Left renal pelvis (tissue), 4 donors: ENCODE measurements at regions not wholly inside any gene's neighbourhood (a gene's known extent, or its start where the extent isn't known, plus 50 kb on each side); places are given as distances from the start of the nearest gene placed in this dataset.
"Not testable (repeated sequence)": the region's sequence is repeated elsewhere in the genome, so short reads cannot be mapped to it uniquely, and the experiment has no call there.

Source experiments
- DNase-seq, 4 donors: peaks; one replicate each; pipeline ENCODE4 v3.0.0-alpha.2; 2013; ENCODE audit warnings: low read depth in 4 of 4, low spot score in 3 of 4

DNA sequence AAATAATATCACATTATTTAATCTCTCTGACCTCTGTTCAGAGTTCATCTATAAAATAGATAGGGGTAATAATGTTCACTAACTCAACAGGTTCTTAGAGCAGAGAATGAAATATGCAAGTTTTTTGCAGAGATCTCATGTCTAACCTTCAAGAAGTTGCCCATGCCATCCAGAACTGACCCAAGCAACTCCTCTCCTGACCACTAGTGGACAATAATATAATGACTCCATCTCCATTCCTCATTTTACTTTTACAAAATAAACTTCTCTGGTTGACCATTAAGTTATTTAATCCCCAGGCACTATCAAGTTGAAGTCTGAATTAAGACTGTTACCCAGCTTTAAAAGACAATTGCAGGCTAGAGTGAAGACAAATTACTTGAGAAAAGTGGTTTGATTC lies 382.6 kb downstream of the KCNA4 start:
- DNase-seq = no peak

DNA sequence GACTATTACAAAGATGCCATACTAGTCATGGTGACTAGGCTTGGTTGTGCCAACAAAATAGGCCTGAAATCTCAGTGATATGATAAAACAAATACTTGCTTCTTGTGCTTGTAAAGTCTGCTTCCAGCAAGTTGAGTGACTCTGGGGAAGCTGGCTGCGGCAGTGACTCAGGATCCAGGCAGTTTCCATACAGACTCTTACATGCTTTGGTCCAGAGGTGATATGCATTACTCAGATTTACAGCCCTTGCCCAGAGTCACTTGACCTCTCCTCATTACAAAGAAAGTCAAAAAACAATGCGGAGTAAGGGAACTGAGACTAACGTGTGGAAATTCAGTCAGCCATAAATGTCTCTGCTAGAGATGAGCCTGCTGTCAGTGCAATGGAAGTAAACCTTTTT lies 387.5 kb downstream of the KCNA4 start:
- DNase-seq = no peak

DNA sequence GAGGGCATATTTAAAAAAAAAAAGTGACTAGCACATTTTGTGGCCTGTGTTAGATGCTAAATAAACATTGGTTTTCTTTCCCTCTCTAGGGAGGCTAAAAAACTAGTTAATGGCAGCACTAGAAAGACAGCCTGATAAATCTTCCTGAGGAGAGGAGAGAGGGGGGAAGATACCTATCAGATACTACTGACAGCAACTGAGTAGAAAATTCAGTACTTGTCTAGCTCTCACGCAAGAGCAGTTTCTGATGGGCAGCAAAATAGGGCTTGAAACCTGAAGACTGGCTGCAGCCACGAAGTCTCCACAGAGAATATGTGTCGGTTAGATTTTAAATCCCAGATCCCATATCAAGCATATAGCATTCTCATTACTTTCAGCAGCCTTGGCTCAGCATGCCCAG lies 388.2 kb downstream of the KCNA4 start:
- peak in 1 of 4 donors; percentile 18 for DNase-seq

DNA sequence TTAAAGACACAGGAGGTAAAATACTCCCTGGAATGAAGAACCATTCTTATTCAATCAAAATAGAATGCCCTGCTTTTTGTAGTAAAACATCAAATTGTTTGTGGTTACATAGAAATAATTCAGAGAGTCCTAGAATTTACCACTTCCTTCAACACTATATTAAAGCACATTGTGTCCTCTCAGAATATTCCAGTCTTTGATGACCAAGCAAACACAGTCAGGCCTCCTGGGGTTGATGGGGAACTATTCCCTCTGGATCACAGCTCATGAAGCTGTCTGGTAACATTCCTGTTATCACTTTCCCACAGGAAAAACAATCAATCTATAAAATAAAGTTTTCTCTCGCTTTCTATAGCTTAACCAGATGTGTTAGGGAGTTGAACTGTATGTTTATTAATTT lies 389.3 kb downstream of the KCNA4 start:
- DNase-seq = no peak

DNA sequence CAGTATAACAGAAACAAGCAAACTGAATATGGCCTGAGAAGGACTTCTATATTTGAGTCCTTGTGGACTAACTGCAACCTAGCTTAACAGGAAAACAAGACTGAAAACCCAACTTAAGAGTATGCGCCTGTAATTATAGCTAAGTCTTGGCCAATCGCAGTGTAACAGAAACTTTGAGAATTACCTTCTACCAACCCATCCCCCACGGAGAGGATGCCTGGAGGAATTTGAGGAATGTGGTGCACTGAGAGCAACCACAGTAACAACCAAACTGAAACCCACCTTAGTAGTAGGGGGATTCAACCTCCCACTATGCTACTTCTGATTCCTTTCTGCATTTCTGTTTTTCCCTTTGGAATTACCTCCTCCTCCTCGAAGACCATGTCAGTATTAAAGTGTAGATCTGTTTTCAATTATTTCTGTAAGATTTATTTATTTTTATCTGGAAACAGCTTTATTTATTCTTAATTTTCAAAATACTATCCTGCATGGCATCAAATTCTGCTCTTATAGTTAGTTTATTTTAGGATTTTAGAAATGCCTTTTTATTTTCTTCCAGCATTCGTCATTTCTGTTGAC lies 393.6 kb downstream of the KCNA4 start:
- DNase-seq = no peak

DNA sequence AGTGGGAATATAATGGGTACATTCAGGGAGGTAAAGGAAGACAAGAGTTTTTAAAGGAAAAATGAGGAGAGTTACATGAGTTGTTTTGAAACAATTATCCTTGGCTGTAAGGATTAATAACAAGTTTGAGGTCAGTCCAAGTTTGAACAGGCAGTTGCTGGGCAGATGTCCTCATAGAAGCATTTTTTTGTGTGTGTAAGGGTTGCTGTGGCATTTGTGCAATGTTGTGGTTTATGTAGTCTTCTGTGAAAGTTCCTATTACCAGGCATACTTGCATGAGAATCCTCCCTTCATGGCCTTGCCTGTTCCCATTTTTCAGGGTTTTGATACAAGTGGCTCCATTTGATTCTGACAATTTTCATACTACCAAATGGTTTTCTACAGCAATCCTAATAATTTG lies 400.2 kb downstream of the KCNA4 start:
- no peak for DNase-seq

DNA sequence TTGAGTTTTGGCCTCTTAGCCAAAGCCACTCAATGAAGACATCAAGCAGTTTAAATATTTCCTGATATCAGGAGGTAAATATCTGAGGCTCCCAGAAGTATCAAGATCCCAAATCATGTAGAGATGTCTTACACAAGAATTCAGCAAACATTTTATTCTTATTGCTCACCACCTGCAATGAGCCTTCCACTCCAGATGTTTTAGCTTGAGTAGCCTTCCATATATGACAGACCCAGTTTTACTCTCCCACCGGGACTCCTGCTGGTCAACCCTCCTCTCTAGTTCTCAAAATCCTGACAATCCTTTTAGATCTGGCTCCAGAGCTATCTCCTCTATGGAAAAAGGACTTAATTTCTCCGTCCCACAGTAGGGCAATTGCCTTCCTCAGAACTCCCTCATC lies 404.4 kb downstream of the KCNA4 start:
- DNase-seq = no peak

DNA sequence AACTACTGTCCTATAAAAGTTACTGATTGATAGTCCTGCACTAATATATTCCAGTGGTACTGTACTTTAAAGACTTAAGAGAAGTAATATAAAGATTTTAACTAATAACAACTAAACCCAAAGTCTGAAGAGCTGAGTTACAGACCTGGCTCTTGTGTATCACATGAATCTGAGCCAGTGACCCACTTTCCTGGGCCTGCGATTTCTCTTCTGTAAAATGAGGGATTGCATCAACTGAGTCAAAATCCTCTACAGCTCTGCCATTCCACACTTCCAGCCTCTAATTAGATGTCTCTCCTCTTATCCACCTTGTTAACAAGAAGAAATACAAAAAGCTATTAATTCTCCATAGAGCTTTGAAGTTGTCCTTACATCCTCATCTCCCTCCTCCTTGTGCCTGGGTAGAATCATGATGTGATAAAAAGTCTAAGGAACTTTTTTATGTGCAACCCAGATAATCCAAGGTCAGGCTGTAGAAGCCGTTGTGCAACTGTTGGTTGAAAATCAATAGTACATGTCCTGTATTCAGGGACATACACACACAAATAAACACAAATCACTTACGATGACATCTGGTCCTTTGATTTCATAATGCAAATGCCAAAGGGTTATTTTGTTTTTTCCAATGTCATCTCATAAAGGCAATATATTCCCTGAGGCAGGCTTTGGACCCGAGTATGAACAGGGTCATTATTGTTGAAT lies 410.3 kb downstream of the KCNA4 start:
- DNase-seq = no peak

DNA sequence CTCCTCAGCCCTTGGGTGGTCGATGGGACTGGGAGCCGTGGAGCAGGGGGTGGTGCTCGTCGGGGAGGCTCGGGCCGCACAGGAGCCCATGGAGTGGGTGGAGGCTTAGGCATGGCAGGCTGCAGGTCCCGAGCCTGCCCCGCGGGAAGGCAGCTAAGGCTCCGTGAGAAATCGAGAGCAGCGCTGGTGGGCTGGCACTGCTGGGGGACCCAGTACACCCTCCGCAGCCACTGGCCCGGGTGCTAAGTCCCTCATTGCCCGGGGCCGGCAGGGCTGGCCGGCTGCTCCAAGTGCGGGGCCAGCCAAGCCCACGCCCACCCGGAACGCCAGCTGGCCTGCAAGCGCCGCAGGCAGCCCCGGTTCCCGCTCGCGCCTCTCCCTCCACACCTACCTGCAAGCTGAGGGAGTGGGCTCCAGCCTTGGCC lies 416.7 kb downstream of the KCNA4 start:
- not testable (repeated sequence) for DNase-seq

DNA sequence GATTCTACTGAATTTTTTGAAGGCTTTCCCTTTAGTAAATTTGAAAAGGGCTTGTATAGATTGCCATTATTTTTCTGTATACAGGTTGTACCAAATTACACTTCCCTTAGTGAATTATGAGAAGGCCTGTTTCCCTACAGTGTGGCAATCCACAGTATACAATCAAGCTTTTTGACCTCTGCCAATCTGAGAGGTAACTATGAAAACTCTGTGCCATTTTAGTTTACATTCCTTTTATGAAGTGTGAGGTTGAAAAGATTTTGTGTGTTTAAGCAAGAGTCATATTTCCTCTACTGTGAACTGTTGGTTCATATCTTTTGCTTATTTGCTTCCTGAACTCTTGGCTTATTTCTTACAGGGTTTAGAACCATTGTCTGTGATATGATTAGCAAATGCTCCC lies 432.5 kb downstream of the KCNA4 start:
- DNase-seq = no peak

DNA sequence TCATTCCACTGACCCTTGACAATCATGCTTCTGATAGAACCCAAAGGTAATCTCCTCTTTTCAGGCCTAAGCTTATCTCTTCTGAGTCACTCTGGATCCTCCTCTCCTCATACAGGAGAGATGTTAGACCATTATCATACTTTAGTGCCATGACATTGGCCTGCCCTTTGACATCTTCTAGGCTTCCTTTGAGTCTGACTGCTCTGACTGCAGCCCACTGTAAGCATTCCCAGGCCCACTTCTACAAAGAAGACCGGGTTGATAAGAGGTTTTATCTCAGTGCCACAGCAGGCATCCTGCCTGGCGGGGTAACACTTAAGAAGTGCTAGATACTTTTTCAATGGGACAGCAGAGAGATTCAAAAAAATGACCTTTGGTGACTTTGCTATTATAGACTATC lies 438.0 kb downstream of the KCNA4 start:
- no peak for DNase-seq

DNA sequence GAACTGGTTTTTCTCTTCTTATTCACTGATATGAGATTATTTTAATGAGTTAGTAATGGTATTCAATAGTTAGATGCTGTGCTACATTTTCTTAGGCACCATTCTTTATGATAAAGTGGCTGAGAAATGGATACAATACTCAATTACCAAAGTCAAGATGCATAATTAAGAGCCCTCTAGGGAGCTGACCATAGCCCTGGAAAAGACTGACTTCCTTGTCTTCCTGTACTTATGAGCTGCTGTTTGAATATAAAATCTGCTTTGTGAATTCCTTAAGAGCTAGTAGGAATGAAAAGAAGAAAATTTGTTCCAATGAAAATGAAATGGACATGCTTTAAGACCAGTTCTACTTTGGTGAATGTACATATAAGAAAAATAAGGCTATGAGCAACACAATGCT lies 452.3 kb downstream of the KCNA4 start:
- no peak for DNase-seq

DNA sequence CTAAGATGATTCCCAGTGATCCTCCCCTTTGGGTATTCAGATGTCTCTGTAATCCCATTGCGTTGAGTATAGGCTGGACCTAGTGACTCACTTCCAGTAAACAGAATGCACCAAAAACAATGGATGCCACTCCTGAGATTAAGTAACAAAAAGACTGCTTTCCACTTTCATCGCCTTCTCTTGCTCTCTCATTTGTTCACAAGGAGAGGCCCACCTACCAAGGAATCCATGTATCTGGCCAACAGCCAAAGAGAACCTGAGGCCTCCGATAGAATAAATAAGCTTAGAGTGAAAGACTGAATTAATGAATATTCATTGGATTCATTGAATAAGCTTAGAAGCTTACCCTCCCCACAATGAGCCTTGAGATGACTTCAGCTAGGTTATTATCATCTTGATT lies 454.6 kb downstream of the KCNA4 start:
- DNase-seq = no peak

DNA sequence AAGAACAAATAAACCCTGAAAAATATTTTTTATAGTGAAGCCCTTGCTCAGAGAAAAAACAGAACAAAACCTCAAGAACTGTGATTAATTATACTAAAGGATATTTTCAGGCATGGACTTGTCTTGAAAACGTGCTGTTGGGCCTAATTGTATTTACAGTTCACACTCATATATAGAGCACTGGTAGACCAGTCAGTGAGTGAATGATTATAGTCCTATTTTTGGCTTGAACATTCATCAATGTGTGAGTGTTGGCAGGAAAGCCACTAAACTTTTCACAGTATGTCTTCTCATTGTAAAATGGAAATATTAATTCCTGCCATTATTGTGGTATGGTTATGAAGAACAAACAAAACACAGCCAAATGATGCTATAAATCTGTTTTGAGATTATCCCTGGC lies 462.8 kb downstream of the KCNA4 start:
- no peak for DNase-seq

DNA sequence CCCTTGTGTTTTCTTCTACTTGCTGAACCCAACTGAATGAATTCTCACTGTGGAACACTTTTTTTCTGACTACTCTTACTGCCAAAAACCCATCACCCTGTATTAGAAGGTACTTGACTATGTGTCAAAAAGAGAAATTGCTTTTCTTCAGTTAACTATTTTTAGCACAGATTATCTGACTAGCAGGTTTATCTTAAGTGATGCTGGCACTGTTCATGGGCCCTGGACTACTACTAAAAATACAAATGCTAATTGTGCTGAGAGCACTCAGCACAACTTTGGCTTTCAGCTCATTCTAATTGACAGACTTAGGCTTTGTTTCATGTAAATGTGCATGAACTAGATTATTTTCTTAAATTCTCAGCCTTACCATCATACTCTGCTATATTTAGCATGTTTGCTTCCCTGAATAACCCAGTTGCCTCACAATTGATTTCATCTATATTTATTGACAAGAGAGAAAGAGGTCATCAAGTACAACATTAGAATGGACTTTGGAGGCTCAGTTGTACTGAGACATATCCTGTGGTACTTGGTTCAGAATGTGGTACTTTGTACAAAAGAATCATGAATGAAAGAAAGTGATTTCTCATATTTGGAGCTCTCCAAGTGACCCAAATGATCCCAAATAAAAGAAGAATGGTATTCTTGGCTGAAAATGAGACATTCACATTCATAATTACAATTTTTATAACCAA lies 478.3 kb downstream of the KCNA4 start:
- no peak for DNase-seq

DNA sequence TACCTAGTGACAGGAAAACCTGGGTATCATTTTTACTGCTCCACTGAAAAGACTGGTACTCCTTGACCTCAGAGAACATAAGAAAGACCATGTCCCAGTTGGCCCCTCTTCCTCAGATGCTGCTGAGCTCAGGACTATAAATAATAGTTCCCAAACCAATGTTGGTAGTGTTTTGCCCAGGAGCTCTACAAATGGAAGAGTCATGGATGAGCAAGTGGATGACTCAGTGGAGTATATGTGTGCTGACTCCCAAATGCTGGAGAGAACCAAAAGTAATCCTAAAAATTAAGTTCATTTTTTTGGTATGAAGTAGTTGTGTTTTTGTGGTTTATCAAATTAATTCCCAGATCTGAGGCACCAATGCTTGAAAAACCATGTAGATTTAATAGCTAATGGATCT lies 482.0 kb downstream of the KCNA4 start:
- DNase-seq = no peak

DNA sequence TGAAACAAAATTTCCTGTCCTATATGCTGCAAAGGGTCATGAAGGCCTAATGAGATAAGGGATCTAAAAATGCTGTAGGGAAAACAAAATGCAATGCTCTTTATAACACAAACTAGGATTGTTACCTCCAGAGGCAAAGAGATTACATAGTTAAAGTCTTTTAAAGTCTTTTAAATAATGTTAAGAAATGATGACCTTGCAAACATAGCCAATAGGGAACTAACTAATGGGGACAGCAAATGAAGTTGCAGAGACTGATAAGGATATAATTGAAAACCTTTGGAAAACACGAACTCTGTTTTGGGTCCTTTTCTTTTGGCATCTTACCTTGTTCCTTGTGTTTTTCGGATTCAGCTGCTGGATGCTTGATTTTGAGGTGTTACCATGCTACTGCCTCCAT lies 485.9 kb downstream of the KCNA4 start:
- DNase-seq = no peak

DNA sequence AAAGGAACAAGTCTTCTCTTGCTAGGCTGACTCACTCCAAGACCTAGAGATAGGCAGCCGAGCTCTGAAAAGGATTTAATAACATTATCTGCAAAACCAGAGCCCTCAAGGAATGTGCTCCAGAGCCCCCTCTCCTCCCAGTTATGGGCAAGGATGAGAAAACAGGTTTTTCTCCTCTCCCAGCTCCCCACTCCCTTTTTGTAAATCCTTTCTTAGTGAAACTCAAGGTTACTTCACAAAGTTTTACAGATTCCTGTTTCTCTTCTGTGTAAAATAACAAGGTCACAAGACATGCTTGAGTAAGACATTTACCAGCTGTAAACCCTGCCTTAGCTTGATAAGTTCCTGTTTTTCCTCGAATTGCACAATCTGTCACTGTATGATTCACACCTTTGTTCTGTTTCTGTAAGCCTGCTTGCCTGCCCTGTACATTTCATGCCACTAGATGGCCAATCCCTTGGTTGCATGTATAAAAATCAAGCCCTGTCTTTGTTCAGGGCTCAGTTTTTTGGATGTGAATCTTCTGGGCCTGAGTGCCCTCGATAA lies 489.4 kb downstream of the KCNA4 start:
- no peak for DNase-seq

DNA sequence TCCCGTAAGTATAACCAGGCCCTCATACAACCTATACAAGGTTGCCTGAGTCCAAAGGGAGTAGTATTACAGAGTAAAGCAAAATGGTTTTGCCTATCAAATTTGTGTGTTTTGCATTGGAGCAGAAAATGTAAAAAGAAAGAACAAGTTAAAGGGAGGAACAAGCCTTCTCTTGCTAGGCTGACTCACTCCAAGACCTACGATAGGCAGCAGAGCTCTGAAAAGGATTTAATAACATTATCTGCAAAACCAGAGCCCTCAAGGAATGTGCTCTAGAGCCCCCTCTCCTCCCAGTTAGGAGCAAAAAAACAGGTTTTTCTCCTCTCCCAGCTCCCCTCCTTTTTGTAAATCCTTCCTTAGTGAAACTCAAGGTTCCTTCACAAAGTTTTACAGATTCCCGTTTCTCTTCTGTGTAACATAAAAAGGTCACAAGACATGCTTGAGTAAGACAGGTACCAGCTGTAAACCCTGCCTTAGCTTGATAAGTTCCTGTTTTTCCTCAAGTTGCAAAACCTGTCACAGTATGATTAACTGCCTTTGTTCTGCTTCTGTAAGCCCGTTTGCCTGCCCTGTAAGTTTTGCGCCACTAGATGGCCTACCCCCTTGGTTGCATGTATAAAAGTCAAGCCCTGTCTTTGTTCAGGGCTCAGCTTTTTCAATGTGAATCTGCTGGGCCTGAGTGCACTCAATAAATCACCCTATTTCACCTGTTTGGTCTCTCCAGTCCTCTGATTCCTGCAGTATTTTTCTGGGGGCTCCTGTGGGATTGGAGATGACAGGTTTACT lies 498.2 kb downstream of the KCNA4 start:
- DNase-seq = no peak

DNA sequence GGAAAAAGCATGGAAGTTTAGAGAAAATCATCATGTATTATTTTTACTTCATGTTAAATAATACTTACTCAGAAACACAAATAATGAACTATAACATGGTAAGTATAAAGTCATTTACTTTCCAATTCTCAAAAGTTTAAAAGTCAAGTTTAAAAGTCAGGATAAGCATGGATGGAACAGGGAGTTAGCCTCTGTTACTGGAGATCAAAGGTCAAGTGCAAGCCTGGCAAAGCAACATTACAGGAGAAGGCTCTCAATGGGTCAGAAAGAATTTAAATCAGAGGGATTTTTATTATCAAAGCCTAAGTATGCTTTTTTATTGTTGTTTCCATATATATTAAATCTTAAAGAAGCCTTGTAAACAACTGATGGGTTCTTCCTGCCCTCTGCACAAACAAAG lies 505.4 kb downstream of the KCNA4 start:
- DNase-seq = no peak

DNA sequence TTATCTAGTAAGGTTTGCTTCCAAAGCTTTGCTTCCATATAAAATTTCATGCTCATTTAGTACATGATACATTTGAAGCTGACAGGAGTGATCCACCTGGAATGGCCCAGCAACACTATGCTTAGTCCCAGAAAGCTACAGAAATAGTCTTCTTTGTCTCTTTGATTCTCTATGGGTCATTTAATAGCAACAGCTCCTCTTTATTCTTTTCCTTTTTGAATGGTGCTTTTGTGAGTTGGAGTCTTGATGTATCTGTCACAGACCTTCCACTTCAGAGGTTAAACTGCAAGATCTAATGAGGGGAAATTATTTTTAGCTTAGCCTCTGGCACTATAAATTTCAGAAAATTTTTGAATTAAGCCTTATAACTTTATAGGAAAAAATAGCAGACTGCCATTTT lies 509.5 kb downstream of the KCNA4 start:
- DNase-seq = no peak
